ENCODE measurements at regions not wholly inside any gene's neighbourhood (a gene's known extent, or its start where the extent isn't known, plus 50 kb on each side); places are given as distances from the start of the nearest gene placed in this dataset.

GRCh38 chr17:72481572-72481971, 360.8 kb downstream of the SOX9 start:
- Histone ChIP-seq H3K9me3 (ENCODE audit: control insufficient read depth in 2 of 2, low read length in 2 of 2) (no peaks in the 10 kb centered on the region), H3K4me1 (ENCODE audit: control insufficient read depth in 2 of 2, insufficient read depth in 2 of 2, low read length in 2 of 2) (peaks cover 9 to 21% of the 10 kb centered on the region in 2 donors), H3K36me3 (ENCODE audit: control insufficient read depth in 2 of 2, insufficient read depth in 2 of 2, low read length in 2 of 2) (no peaks in the 10 kb centered on the region), H3K27me3 (ENCODE audit: control insufficient read depth in 2 of 2, insufficient read depth in 2 of 2, low read length in 2 of 2) (no peaks in the 10 kb centered on the region), H3K27ac (ENCODE audit: low read depth in 2 of 2, low read length in 2 of 2) (no peak overlapping the region), H3K4me3 (ENCODE audit: low read length in 2 of 2) (no peak overlapping the region), H3K9ac (ENCODE audit: low read depth in 1 of 2, low read length in 2 of 2) (no peak overlapping the region)

GRCh38 chr17:72485596-72485995, 364.8 kb downstream of the SOX9 start:
- H3K9me3 ChIP-seq (ENCODE audit: control insufficient read depth in 2 of 2, low read length in 2 of 2): peaks cover 0 to 1% of the 10 kb centered on the region in 2 donors
- H3K27me3 ChIP-seq (ENCODE audit: control insufficient read depth in 2 of 2, insufficient read depth in 2 of 2, low read length in 2 of 2): no peaks in the 10 kb centered on the region
- H3K4me3 ChIP-seq (ENCODE audit: low read length in 2 of 2): no peak overlapping the region
- peaks cover 14 to 26% of the 10 kb centered on the region in 2 donors for H3K4me1 ChIP-seq (ENCODE audit: control insufficient read depth in 2 of 2, insufficient read depth in 2 of 2, low read length in 2 of 2)
- no peaks in the 10 kb centered on the region for H3K36me3 ChIP-seq (ENCODE audit: control insufficient read depth in 2 of 2, insufficient read depth in 2 of 2, low read length in 2 of 2)
- no peak overlapping the region for H3K27ac ChIP-seq (ENCODE audit: low read depth in 2 of 2, low read length in 2 of 2)
- H3K9ac ChIP-seq (ENCODE audit: low read depth in 1 of 2, low read length in 2 of 2): no peak overlapping the region

- H3K9me3 ChIP-seq (ENCODE audit: control insufficient read depth in 2 of 2, low read length in 2 of 2): peaks cover 0 to 5% of the 10 kb centered on the region in 2 donors
- H3K4me3 ChIP-seq (ENCODE audit: low read length in 2 of 2): no peak overlapping the region
- H3K9ac ChIP-seq (ENCODE audit: low read depth in 1 of 2, low read length in 2 of 2): no peak overlapping the region
- no peaks in the 10 kb centered on the region for H3K27me3 ChIP-seq (ENCODE audit: control insufficient read depth in 2 of 2, insufficient read depth in 2 of 2, low read length in 2 of 2)
- H3K36me3 ChIP-seq (ENCODE audit: control insufficient read depth in 2 of 2, insufficient read depth in 2 of 2, low read length in 2 of 2): no peaks in the 10 kb centered on the region
- peaks cover 14 to 26% of the 10 kb centered on the region in 2 donors for H3K4me1 ChIP-seq (ENCODE audit: control insufficient read depth in 2 of 2, insufficient read depth in 2 of 2, low read length in 2 of 2)
- no peak overlapping the region for H3K27ac ChIP-seq (ENCODE audit: low read depth in 2 of 2, low read length in 2 of 2)
Measured at GRCh38 chr17:72486806-72487205, 366.0 kb downstream of the SOX9 start.

- no peak overlapping the region for H3K9ac ChIP-seq (ENCODE audit: low read depth in 1 of 2, low read length in 2 of 2)
- H3K4me1 ChIP-seq (ENCODE audit: control insufficient read depth in 2 of 2, insufficient read depth in 2 of 2, low read length in 2 of 2): peaks cover 14 to 26% of the 10 kb centered on the region in 2 donors
- H3K27ac ChIP-seq (ENCODE audit: low read depth in 2 of 2, low read length in 2 of 2): peak overlapping the region; percentile 43 to 48
- no peaks in the 10 kb centered on the region for H3K36me3 ChIP-seq (ENCODE audit: control insufficient read depth in 2 of 2, insufficient read depth in 2 of 2, low read length in 2 of 2)
- H3K4me3 ChIP-seq (ENCODE audit: low read length in 2 of 2): no peak overlapping the region
- H3K9me3 ChIP-seq (ENCODE audit: control insufficient read depth in 2 of 2, low read length in 2 of 2): peaks cover 0 to 5% of the 10 kb centered on the region in 2 donors
- no peaks in the 10 kb centered on the region for H3K27me3 ChIP-seq (ENCODE audit: control insufficient read depth in 2 of 2, insufficient read depth in 2 of 2, low read length in 2 of 2)
Measured at GRCh38 chr17:72487731-72488494, 367.1 kb downstream of the SOX9 start.

GRCh38 chr17:72488555-72489271, 367.9 kb downstream of the SOX9 start:
- Histone ChIP-seq H3K9ac (ENCODE audit: low read depth in 1 of 2, low read length in 2 of 2) (peak overlapping the region in 1 of 2 donors; percentile 23), H3K4me1 (ENCODE audit: control insufficient read depth in 2 of 2, insufficient read depth in 2 of 2, low read length in 2 of 2) (peaks cover 14 to 26% of the 10 kb centered on the region in 2 donors), H3K27ac (ENCODE audit: low read depth in 2 of 2, low read length in 2 of 2) (peak overlapping the region; percentile 72 to 77), H3K9me3 (ENCODE audit: control insufficient read depth in 2 of 2, low read length in 2 of 2) (peaks cover 0 to 5% of the 10 kb centered on the region in 2 donors), H3K36me3 (ENCODE audit: control insufficient read depth in 2 of 2, insufficient read depth in 2 of 2, low read length in 2 of 2) (no peaks in the 10 kb centered on the region), H3K4me3 (ENCODE audit: low read length in 2 of 2) (peak overlapping the region in 1 of 2 donors; percentile 14), H3K27me3 (ENCODE audit: control insufficient read depth in 2 of 2, insufficient read depth in 2 of 2, low read length in 2 of 2) (no peaks in the 10 kb centered on the region)

GRCh38 chr17:72489272-72489641, 368.4 kb downstream of the SOX9 start:
- H3K27ac ChIP-seq (ENCODE audit: low read depth in 2 of 2, low read length in 2 of 2): peak overlapping the region; percentile 72 to 77
- H3K27me3 ChIP-seq (ENCODE audit: control insufficient read depth in 2 of 2, insufficient read depth in 2 of 2, low read length in 2 of 2): no peaks in the 10 kb centered on the region
- peaks cover 0 to 5% of the 10 kb centered on the region in 2 donors for H3K9me3 ChIP-seq (ENCODE audit: control insufficient read depth in 2 of 2, low read length in 2 of 2)
- no peaks in the 10 kb centered on the region for H3K36me3 ChIP-seq (ENCODE audit: control insufficient read depth in 2 of 2, insufficient read depth in 2 of 2, low read length in 2 of 2)
- H3K4me3 ChIP-seq (ENCODE audit: low read length in 2 of 2): peak overlapping the region in 1 of 2 donors; percentile 14
- H3K9ac ChIP-seq (ENCODE audit: low read depth in 1 of 2, low read length in 2 of 2): peak overlapping the region in 1 of 2 donors; percentile 23
- peaks cover 14 to 26% of the 10 kb centered on the region in 2 donors for H3K4me1 ChIP-seq (ENCODE audit: control insufficient read depth in 2 of 2, insufficient read depth in 2 of 2, low read length in 2 of 2)

- peaks cover 0 to 2% of the 10 kb centered on the region in 2 donors for H3K36me3 ChIP-seq (ENCODE audit: control insufficient read depth in 2 of 2, insufficient read depth in 2 of 2, low read length in 2 of 2)
- H3K27ac ChIP-seq (ENCODE audit: low read depth in 2 of 2, low read length in 2 of 2): no peak overlapping the region
- no peaks in the 10 kb centered on the region for H3K27me3 ChIP-seq (ENCODE audit: control insufficient read depth in 2 of 2, insufficient read depth in 2 of 2, low read length in 2 of 2)
- peaks cover 0 to 5% of the 10 kb centered on the region in 2 donors for H3K9me3 ChIP-seq (ENCODE audit: control insufficient read depth in 2 of 2, low read length in 2 of 2)
- no peak overlapping the region for H3K9ac ChIP-seq (ENCODE audit: low read depth in 1 of 2, low read length in 2 of 2)
- H3K4me3 ChIP-seq (ENCODE audit: low read length in 2 of 2): no peak overlapping the region
- H3K4me1 ChIP-seq (ENCODE audit: control insufficient read depth in 2 of 2, insufficient read depth in 2 of 2, low read length in 2 of 2): peaks cover 18 to 29% of the 10 kb centered on the region in 2 donors
Measured at GRCh38 chr17:72491102-72491501, 370.3 kb downstream of the SOX9 start.

GRCh38 chr17:72492494-72492893, 371.7 kb downstream of the SOX9 start:
- Histone ChIP-seq H3K27ac (ENCODE audit: low read depth in 2 of 2, low read length in 2 of 2) (no peak overlapping the region), H3K27me3 (ENCODE audit: control insufficient read depth in 2 of 2, insufficient read depth in 2 of 2, low read length in 2 of 2) (no peaks in the 10 kb centered on the region), H3K4me3 (ENCODE audit: low read length in 2 of 2) (no peak overlapping the region)

GRCh38 chr17:72492941-72493340, 372.1 kb downstream of the SOX9 start:
- Histone ChIP-seq H3K9me3 (ENCODE audit: control insufficient read depth in 2 of 2, low read length in 2 of 2) (peaks cover 0 to 5% of the 10 kb centered on the region in 2 donors), H3K36me3 (ENCODE audit: control insufficient read depth in 2 of 2, insufficient read depth in 2 of 2, low read length in 2 of 2) (peaks cover 0 to 2% of the 10 kb centered on the region in 2 donors), H3K9ac (ENCODE audit: low read depth in 1 of 2, low read length in 2 of 2) (no peak overlapping the region), H3K27ac (ENCODE audit: low read depth in 2 of 2, low read length in 2 of 2) (no peak overlapping the region), H3K4me3 (ENCODE audit: low read length in 2 of 2) (no peak overlapping the region), H3K27me3 (ENCODE audit: control insufficient read depth in 2 of 2, insufficient read depth in 2 of 2, low read length in 2 of 2) (no peaks in the 10 kb centered on the region), H3K4me1 (ENCODE audit: control insufficient read depth in 2 of 2, insufficient read depth in 2 of 2, low read length in 2 of 2) (peaks cover 15 to 25% of the 10 kb centered on the region in 2 donors)

More at GRCh38 chr17:72492494-72492893, 371.7 kb downstream of the SOX9 start:
- Histone ChIP-seq H3K9ac (ENCODE audit: low read depth in 1 of 2, low read length in 2 of 2) (no peak overlapping the region), H3K4me1 (ENCODE audit: control insufficient read depth in 2 of 2, insufficient read depth in 2 of 2, low read length in 2 of 2) (peaks cover 18 to 29% of the 10 kb centered on the region in 2 donors), H3K9me3 (ENCODE audit: control insufficient read depth in 2 of 2, low read length in 2 of 2) (peaks cover 0 to 5% of the 10 kb centered on the region in 2 donors), H3K36me3 (ENCODE audit: control insufficient read depth in 2 of 2, insufficient read depth in 2 of 2, low read length in 2 of 2) (peaks cover 0 to 2% of the 10 kb centered on the region in 2 donors)

GRCh38 chr17:72494566-72494965, 373.7 kb downstream of the SOX9 start:
- Histone ChIP-seq H3K9ac (ENCODE audit: low read depth in 1 of 2, low read length in 2 of 2) (no peak overlapping the region), H3K9me3 (ENCODE audit: control insufficient read depth in 2 of 2, low read length in 2 of 2) (peaks cover 0 to 5% of the 10 kb centered on the region in 2 donors), H3K4me3 (ENCODE audit: low read length in 2 of 2) (no peak overlapping the region), H3K27ac (ENCODE audit: low read depth in 2 of 2, low read length in 2 of 2) (no peak overlapping the region), H3K4me1 (ENCODE audit: control insufficient read depth in 2 of 2, insufficient read depth in 2 of 2, low read length in 2 of 2) (peaks cover 8 to 9% of the 10 kb centered on the region in 2 donors), H3K27me3 (ENCODE audit: control insufficient read depth in 2 of 2, insufficient read depth in 2 of 2, low read length in 2 of 2) (no peaks in the 10 kb centered on the region), H3K36me3 (ENCODE audit: control insufficient read depth in 2 of 2, insufficient read depth in 2 of 2, low read length in 2 of 2) (peaks cover 0 to 2% of the 10 kb centered on the region in 2 donors)

All from mucosa of rectum (tissue), 2 donors.